ENCODE measurements at regions not wholly inside any gene's neighbourhood (a gene's known extent, or its start where the extent isn't known, plus 50 kb on each side); places are given as distances from the start of the nearest gene placed in this dataset.

DNA sequence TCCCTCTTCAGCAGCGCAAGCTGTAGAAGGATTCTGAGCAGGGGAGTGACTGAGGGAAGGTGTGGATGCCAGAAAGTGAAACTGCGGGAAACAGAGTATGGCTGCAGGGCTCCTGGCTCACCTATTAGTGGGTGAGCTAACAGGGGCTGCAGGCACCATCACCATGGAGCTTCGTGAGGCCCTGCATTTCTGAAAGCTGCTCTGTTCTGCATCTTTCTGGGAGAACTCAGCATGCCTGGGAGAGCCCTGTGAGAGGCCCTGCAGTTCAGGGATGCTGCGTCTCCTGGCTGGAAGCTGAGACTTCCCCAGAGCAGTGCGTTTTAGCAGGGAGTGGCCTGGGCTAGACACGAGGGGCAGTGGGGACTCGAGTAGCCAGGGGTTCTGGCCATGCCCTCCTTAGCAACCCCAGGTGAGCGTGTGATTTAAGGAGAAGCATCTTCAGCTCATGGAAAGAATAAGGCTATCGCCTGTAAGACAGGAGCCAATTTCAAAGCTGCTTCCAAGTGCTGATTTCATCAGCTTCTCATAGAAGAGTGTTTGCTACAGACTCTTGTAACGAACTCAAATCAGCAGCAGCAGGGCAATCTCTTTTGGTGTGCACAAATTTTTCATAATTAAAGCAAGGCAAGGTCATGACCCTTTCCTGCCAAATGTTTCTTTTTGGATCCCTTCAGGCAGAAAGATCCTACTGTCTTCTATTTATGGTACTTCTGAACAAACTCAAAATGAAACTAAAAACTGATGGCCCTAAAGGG is 293.6 kb upstream of the ZNF32 start:
- no peaks in the 10 kb centered on the region for H3K36me3 ChIP-seq (ENCODE audit: control insufficient read depth, insufficient read depth, low read length)
- TF ChIP-seq, protein P1, sequence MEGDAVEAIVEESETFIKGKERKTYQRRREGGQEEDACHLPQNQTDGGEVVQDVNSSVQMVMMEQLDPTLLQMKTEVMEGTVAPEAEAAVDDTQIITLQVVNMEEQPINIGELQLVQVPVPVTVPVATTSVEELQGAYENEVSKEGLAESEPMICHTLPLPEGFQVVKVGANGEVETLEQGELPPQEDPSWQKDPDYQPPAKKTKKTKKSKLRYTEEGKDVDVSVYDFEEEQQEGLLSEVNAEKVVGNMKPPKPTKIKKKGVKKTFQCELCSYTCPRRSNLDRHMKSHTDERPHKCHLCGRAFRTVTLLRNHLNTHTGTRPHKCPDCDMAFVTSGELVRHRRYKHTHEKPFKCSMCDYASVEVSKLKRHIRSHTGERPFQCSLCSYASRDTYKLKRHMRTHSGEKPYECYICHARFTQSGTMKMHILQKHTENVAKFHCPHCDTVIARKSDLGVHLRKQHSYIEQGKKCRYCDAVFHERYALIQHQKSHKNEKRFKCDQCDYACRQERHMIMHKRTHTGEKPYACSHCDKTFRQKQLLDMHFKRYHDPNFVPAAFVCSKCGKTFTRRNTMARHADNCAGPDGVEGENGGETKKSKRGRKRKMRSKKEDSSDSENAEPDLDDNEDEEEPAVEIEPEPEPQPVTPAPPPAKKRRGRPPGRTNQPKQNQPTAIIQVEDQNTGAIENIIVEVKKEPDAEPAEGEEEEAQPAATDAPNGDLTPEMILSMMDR (IDR thresholded peaks at IDR 0.05; ENCODE audit: insufficient read depth, low read length, poor library complexity, severe bottlenecking): no peak
- peaks cover 3% of the 10 kb centered on the region for H3K27me3 ChIP-seq (ENCODE audit: control insufficient read depth, insufficient read depth, low read length)
- no peak overlapping the region for H3K4me3 ChIP-seq (ENCODE audit: low read depth, low read length)
- no peak for DNase-seq (ENCODE audit: low read depth)

GRCh38 chr10:43940898-43941837 is 292.5 kb upstream of the ZNF32 start:
- TF ChIP-seq, protein P1 (IDR thresholded peaks at IDR 0.05; ENCODE audit: insufficient read depth, low read length, poor library complexity, severe bottlenecking): no peak
- Histone ChIP-seq H3K27me3 (ENCODE audit: control insufficient read depth, insufficient read depth, low read length) (peaks cover 3% of the 10 kb centered on the region), H3K36me3 (ENCODE audit: control insufficient read depth, insufficient read depth, low read length) (no peaks in the 10 kb centered on the region), H3K4me3 (ENCODE audit: low read depth, low read length) (no peak overlapping the region)
- DNase-seq (ENCODE audit: low read depth): no peak

DNA sequence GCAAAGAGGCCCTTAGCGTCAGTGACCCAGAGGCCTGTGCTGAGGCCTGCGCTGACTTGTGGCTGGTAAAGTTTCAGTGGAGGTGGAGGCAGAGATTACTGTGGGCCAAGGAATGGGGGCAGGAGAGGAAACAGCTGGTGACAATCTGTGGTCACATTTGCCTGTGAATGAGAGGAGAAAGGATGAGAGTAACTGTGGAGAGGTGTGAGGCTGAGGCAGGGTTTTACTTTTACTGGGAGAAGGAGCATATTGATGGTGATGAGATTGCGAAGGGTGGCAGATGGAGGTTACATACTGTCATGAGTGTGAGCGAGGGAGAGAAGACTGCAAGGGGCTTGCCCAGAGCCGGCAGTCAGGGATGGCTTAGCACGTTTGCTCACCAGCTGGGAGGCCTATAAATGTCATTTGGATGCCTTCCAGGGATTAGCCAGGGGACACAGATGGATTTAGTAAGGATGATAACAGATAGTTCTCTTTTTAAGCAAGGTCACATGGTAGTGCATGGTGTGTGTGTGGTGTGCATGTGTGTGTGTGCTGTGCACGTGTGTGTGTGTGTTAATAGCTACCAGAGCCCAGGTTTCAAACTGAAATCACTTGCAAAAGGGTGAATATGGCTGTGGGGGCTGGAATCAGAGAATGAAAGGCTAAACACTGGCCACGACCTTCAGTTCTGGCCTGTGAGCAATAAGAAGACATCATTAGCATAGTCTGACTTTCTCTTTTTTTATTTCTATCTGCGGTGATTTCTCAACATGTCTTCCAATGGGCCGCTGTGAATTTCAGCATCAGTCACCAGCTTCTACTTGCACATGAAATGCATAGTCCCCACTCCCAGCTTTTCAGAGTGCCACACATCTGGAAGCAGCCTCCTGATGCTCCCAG is 291.5 kb upstream of the ZNF32 start:
- no peak for DNase-seq (ENCODE audit: low read depth)
- Histone ChIP-seq H3K36me3 (ENCODE audit: control insufficient read depth, insufficient read depth, low read length) (no peaks in the 10 kb centered on the region), H3K4me3 (ENCODE audit: low read depth, low read length) (no peak overlapping the region), H3K27me3 (ENCODE audit: control insufficient read depth, insufficient read depth, low read length) (peaks cover 3% of the 10 kb centered on the region)
- TF ChIP-seq, protein P1 (IDR thresholded peaks at IDR 0.05; ENCODE audit: insufficient read depth, low read length, poor library complexity, severe bottlenecking): no peak

DNA sequence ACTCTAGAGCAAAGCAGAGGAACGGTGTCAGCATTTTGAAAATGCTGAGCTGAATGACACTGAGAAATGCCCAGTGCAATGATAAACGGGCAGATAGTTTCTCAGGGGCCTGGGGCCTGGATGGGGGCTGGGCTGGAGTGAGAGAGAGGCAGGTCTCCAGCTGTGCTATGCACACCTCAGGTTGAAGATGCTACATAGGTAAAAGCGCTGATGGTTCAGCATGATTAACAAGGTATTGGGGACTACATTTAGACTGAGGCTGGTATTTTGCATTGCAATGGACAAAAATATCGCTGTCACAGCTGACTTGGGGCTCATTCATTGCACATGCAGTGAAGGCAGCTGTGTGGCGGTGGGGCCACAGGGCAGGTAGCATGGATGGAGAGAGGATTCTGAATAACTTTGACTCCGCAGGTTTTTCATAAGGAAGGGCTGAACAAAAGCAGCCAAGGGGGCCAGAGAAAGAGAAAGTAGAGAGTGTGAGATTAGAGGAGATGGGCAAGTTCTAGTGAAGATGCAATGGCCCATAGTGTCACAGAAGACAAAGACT is 290.8 kb upstream of the ZNF32 start:
- Histone ChIP-seq H3K36me3 (ENCODE audit: control insufficient read depth, insufficient read depth, low read length) (no peaks in the 10 kb centered on the region), H3K27me3 (ENCODE audit: control insufficient read depth, insufficient read depth, low read length) (peaks cover 3% of the 10 kb centered on the region), H3K4me3 (ENCODE audit: low read depth, low read length) (no peak overlapping the region)
- TF ChIP-seq, protein P1 (IDR thresholded peaks at IDR 0.05; ENCODE audit: insufficient read depth, low read length, poor library complexity, severe bottlenecking): no peak
- no peak for DNase-seq (ENCODE audit: low read depth)

GRCh38 chr10:43938810-43939209 is 290.1 kb upstream of the ZNF32 start:
- TF ChIP-seq, protein P1 (IDR thresholded peaks at IDR 0.05; ENCODE audit: insufficient read depth, low read length, poor library complexity, severe bottlenecking): no peak
- Histone ChIP-seq H3K36me3 (ENCODE audit: control insufficient read depth, insufficient read depth, low read length) (no peaks in the 10 kb centered on the region), H3K4me3 (ENCODE audit: low read depth, low read length) (no peak overlapping the region), H3K27me3 (ENCODE audit: control insufficient read depth, insufficient read depth, low read length) (peaks cover under 1% of the 10 kb centered on the region)
- no peak for DNase-seq (ENCODE audit: low read depth)

All from kidney epithelial cell (primary cell).